NCI-H128 (cell line): ENCODE measurements at regions not wholly inside any gene's neighbourhood (a gene's known extent, or its start where the extent isn't known, plus 50 kb on each side); places are given as distances from the start of the nearest gene placed in this dataset.

Experiments
- DNase-seq: peaks from one replicate; lab custom pipeline; 2025; ENCODE audit not compliant: unreplicated experiment; lab: John Stamatoyannopoulos, UW

DNA sequence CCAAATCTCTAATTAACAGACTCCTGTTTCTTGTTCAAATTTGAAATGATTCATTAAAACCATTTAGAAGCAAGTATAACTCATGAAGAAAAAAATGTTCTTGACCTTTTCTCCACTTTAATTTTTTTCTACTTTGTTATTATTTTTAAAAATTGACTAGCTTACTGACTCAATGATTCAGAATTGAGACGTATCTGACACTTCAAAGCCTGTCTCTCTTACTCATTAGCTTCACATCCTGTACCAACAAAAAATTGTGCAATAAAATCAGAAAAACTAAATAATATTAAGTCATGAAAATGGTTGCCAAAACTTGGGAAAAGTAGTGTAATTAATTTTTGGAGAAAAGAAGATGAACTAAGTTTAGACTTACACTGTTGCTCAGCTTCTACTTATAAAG, 331.2 kb downstream of the SLC16A7 start:
- no peak for DNase-seq

DNA sequence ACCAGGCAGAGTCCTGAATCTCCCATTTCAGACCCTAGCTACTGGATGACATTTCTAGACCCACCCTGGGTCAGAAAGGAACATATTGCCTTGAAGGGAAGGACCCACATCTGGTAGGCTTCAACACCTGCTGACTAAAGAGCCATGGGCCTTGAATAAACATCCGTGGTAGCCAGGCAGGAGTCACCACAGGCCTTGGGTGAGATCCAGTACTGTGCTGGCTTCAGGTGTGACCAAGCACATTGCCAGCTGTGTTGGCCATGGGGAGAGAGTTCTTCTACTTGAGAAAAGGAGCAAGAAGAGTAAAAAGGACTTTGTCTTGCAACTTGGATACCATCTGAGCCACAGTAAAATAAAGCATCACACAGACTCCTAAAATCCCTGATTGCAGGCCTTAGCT, 332.6 kb downstream of the SLC16A7 start:
- DNase-seq: no peak

DNA sequence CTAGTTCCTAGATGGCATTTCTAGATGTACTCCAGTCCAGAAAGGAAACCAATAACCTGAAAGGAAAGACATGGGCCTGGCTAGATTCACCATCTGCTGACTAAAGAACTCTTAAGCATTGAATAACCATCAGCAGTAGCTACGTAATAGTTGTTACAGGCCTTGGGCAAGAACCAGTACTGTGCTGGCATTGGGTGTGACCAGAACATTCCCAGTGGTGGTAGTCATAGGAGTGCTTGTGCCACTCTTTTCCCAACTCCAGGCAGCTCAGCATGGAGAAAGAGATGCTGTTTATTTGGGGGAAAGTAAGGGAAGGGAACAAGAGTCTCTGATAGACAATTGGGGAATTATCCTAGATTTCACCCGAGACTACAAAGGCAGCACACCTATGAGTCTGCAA, 333.3 kb downstream of the SLC16A7 start:
- no peak for DNase-seq

DNA sequence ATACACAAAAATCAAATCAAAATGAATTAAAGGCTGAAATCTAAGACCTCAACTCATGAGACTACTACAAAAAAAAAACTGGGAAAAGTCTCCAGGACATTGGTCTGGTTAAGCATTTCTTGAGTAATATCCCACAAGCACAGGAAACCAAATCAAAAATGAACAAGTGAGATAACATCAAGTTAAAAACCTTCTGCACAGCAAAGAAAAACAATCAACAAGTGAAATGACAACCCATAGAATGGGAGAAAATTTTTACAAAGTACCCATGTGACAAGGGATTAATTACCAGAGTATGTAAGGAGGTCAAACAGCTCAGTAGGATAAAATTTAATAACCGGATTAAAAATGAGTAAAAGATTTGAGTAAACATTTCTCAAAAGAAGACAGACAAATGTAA, 338.7 kb downstream of the SLC16A7 start:
- DNase-seq: no peak

DNA sequence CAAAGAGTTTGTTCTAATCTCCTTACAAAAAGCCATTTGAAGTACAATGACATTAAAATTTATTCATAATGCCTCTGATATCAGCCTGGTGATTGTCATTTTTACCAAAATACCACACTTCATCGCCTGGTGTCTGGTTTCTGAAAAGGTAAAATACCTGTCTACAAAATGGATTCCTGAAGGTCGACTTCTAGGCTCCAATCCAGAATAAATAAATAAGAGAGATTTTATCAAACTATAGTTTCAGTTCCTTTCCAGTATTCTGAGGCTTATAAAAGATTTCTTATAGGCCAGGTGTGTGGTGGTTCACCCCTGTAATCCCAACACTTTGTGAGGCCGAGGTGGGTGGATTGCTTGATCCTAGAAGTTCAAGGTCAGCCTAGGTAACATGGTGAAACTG, 340.7 kb downstream of the SLC16A7 start:
- DNase-seq: no peak

DNA sequence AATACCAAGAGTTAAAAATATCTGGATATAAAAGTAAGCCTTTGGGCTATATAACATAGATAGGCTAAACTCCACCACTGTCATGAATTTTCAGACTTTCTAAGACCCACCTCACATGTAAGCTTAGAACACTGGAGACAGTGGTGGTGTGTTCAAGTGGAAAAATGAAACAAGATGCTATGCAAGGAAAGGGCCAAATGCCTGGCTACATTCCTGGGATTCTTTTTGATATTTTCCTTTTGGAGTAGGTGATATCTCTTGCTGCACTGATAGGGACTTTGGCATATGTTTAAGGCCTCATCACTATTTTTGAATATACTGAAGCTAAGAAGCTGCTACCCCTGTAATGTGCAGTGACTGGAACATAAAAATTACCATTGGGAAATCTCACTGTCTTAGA, 341.3 kb downstream of the SLC16A7 start:
- DNase-seq: no peak

DNA sequence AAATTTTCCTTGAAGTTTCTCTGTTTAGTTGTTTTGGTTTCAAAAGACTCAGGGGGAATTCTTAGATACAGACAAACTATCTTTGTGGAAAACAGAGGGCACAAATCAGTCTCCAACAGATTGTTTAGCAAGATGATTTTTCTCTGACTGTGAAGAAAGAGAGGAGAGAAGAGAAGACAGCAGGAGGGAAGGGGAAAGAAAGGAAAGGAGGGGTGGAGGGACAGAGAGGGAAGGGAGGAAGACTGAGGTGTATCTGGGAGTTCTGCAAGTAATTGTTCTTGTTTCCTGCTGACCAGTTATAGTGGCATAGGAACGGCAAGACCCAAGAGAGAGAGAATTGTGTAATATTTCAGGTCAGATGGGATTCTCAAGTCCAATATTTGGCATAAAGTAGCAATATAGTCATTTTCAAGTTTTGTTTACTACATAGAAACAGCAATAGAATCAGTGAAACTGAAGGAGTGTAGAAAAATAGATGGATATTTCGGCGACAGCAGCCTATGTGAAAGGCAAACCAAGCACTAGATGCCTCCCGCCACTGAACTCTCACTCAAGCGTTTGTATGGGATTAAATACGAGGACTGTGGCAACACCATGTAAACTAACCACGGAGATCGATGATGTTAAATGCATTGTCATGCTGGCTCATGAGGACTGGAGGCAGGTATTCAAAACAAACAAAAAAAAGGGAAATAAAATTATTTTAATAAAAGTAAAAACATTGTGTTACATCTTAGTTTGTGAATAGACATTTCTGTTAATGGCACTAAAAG, 342.5 kb downstream of the SLC16A7 start:
- DNase-seq: no peak

DNA sequence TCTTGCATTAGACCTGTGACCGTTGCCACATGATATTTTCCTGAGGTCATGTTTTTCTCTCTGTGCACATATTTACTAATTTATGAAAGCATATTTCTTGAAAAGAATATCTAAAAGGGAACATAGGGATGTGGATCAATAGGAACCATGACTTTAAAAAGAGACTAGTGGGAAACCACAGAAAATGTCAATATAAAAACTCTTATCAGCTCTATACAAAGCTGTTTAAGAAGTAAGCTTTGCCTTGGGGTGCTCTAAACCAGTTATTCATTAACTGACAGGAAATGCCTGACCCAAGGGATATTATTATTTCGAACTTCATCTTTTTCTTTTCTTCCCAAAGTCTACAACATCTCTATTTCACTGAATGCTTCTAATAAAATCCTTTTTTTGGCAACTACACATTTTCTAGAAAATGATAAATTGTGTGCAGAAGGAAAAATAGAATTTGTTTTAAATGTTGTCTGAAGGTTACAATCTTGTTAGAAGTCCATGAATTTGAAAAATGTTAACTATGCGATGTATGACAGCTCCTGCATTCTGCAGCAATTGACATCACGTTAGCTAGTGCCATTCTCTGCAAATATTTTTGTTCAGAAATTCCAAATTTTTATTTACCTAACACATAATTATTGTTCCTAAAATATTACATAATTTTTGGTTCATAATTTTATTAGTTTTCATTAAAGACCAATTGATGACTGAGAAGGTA, 345.0 kb downstream of the SLC16A7 start:
- DNase-seq: no peak

DNA sequence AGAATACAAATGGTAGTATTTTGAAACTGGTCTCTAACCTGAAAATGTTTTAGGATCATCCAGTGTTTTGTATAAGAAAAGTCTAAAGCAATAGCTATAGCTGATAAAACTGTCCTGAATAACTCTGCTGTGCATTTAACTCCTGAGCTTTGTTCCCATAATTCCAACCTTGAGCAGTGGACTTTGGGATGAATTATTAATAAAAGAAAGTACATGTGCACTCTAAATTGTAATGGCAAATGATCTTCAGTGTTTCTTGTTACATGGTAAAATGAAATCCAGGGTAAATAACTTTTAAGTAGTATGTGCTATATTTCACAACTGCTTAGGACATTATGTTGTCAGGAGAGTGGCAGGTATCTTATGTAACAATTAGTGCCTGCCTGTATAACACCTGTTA, 345.6 kb downstream of the SLC16A7 start:
- DNase-seq: no peak

DNA sequence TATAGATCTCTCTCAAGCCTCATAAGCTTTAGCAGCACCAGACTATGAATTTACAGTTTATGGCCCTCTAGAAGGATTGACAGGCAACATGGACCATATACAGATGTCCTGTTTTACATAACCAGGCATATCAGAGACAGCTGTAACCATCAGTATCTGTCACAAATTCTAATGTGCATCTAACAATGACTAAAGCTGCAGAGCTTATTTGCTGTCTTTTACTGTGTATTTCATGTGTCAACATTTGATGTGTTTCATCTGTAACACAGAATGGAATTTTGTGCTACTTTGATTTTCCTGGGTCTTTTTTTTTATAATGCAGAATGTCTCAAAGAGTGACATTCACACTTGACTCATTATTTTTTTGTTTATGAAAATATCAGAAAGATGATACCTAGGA, 348.3 kb downstream of the SLC16A7 start:
- no peak for DNase-seq

DNA sequence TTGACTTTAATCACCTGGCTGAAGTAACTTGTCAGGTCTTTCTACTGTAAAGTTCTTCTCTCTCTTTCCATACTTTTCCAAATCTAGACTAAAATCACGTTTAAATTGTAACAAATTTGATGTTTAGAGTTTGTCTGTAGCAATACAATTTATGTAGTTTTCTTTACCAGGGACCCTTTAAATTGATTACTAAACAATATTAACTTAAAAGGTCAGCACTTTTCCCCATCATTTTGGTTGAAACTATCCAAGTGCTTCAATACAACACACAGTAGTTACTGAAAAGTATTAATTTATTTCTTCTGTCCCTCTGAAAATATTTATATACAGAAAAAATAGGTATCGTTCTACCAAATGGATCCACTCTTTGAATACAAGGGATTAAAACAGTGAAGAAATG, 350.8 kb downstream of the SLC16A7 start:
- no peak for DNase-seq

DNA sequence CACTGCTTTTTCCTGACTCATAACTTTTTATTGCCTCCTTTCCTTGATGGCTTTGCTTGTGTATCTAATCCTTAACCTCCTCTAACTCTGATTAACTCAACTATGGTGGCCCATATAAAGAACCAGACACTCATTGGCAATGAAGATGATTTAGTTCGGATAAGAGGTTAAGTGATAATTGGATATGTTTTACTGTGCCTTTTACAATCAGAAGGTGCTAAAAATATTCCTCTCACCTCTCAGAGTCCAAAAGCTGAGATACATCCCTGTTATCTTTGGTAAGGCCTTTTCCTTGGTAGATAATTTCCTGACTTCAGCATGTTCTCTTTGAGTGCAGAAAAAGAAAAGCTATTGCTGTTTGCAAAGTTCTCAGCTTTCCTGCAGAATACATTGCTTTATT, 367.7 kb downstream of the SLC16A7 start:
- no peak for DNase-seq

DNA sequence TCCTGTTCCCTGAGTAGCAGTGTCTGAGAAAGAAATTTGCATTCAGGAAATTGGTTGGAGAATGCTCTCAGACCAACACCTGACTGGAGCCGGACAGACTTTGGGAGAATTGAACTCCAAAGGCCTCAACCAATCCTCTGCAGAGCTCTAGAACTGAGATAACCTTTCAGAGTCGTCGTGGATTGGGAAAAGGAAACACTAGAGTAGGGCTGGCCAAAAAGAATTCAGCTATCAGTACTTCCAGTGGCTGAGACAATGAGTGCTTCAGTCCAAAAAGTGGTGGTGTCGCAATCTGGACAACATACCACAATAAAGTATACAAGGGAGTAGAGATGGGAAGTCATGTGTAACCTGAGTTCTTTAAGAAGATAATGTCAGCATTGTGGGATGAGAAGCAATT, 377.1 kb downstream of the SLC16A7 start:
- DNase-seq: no peak

DNA sequence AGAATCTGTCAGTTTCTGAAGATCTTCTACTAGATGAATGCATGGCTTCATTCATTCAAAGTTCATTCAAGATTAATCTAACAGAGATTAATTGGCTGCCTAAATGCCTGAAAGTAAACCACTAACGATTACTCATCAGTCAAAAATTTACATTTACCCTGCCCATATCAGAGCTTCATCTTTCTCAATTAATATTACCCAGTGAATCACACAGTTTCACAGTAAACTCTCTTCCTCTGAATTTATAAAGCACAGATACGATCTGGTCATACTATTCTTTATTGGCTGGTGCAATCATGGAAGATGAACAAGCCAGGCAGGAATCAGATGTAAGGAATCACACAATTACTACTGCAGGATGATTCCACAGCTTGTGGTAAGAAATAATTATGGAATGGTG, 377.7 kb downstream of the SLC16A7 start:
- no peak for DNase-seq

DNA sequence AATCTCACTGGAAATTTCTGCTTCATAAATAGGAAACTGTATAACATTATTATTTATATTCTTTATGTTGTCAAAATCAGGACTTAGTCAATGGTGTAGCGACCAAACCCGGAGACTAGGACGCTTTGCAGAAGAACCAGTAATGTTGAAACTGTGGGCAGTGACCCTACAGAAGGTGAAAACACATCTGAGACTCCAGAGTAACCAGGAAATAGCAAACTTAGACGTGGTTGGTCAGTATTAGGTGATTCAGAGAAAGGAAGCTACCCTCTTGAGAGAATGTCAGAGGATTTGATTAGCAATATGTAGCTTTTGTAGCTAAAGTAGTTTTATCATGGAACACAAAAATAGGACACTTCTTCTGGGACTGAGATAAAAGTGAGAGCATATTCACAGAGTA, 381.9 kb downstream of the SLC16A7 start:
- no peak for DNase-seq

DNA sequence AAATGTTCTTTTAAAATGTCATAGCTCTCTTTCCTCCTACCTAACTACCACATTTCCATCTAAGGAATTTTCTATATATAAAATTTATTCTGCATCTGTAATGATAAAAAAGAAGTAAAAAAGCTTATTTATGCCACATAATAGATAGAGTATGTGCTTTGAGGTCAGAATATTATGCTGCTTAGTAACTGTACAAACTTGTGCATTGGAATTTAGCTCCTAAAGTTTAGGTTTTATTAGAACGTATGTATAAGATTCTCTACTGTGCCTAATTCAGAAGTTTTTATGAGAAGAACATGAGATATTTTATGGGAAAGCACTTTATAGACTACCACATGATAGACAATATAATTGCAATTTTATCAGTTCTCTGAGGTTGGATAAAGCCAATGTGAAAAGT, 384.6 kb downstream of the SLC16A7 start:
- no peak for DNase-seq

DNA sequence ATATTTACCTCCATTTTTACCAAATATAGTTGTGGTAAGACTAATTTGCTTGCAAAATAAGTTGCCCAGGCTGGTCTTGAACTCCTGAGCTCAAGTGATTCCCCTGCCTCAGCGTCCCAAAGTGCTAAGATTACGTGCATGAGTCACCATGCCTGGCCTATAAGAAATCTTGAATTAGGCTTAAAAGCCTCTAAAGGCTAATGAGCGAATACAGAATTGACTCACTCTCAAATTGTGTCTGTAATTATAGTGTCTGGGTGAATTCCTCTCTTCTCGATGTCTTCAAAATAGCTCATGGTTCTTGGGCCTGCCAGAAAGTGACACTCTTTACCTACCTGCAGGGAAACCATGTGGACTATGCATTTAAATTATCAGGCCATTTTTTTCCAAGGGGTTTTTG, 403.5 kb downstream of the SLC16A7 start:
- DNase-seq: no peak

DNA sequence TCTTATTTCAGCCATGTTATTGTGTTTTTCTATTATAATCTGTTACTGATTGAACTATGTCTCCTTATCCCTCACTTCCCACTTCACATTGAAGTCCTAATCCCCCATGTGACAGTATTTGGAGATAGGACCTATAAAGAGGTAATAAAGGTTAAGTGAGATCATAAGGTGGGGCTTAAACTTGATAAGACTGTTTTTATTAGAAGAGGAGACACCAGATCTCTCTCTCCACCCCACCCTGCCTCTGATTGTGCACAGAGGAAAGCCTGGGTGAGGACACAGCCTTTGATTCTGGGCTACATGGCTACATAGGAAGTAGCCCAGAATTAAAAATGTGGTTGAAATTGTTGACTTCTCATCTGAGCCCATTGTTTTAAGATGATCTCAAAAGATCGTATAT, 414.7 kb downstream of the SLC16A7 start:
- no peak for DNase-seq

DNA sequence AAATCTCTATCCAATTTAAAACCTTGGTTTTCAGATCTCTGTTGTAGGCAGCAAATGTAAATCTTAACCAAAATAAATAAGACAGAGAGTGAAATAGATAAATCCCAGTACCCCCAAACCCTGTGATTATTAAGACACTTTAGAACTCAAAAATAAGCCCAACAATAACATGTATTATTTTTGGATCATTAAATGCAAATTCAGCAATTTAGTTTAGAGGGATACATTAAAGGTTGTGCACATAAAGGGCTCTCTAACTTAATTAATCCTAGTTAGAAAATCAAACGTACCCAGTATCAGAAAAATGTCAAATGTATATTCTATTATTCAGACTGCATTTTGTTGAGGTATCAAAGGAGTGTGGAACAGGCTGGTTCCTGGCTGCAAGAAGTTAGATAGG, 416.8 kb downstream of the SLC16A7 start:
- no peak for DNase-seq

DNA sequence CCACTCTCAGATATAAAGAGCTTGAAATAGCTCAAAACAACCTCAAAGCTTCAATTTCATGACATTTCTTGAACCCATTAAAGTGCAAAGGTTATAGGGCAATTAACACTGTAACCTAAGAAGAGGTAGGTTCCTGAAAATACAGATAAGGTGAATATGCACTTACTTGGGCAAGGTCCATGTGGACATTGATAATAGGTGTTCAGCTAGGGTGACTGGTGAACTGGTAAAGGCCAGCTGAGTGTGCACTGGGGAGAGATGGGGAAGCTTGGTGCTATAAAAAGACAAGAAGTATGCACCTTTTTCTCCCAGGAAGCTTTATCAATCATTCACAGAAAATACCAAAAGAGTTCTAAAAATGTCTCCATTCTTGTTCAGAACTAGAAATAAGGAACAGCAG, 418.6 kb downstream of the SLC16A7 start:
- DNase-seq: no peak

DNA sequence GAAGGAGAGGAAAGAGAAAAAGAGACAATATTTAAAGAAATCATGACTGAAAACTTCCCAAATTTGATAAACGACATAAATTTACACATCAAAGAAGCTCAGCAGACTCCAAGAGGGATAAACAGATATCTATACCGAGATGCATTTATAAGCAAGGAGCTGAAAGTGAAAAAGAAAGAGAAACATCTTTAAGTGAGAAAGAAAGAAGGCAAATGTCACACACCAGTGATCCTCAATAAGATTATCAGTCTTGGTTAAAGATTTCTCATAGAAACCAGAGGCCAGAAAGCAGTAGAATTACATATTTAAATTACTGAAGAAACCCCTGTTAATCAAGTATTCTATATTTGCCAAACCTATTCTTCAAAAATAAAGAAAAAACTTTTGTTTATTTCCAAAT, 424.2 kb downstream of the SLC16A7 start:
- DNase-seq: no peak

DNA sequence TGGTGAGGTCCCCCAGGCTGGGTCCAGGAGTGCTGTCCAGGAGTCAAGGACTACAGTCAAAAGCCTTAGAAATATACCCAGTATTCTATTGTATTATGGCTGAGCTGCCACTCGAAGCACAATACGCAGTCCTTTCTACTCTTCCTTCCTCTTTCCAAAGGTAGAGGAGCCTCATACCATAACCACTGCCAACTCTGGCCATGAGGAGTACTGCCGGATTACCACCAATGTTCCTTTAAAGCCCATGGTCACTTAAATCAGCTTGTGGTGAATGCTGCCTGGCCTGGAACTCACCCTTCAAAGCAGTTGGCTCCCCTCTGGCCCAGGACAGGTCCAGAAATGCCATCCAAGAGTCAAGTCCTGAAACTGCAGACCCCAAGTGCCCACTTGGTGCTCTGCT, 425.4 kb downstream of the SLC16A7 start:
- DNase-seq: no peak

DNA sequence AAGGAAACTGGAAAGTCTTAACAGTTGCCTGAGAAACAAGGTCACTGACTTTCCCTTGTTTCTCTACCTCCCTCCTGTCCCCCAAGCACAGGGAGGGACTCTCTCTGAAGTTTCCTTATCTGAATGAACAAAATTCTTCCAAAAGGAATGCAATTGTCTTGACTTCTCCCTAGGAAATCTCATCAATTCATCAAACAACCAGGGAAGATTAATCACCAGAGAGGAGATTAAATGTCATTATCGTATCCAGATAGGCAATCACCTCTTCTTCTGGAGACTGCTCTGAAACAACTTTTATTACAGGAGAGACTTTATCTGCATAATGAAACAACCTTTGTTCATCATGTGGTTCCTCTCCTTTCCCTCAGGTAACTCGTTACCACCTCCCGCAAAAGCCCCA, 431.4 kb downstream of the SLC16A7 start:
- DNase-seq: no peak
